ENCODE measurements at regions not wholly inside any gene's neighbourhood (a gene's known extent, or its start where the extent isn't known, plus 50 kb on each side); places are given as distances from the start of the nearest gene placed in this dataset.

GRCh38 chr1:38787041-38787440, 72.5 kb downstream of the RRAGC start:
- Histone ChIP-seq H3K9me3 (ENCODE audit: control insufficient read depth, insufficient read depth, low read depth, low read length) (no peaks in the 10 kb centered on the region), H3K4me1 (ENCODE audit: control insufficient read depth, extremely low read depth, insufficient read depth, low read length) (no peaks in the 10 kb centered on the region), H3K27ac (ENCODE audit: insufficient read depth, low read length) (no peak overlapping the region), H4K20me1 (ENCODE audit: control insufficient read depth, extremely low read depth, insufficient read depth, low read length) (no peaks in the 10 kb centered on the region), H3K9ac (ENCODE audit: insufficient read depth, low read length) (no peak overlapping the region), H3K79me2 (ENCODE audit: control insufficient read depth, insufficient read depth, low read length) (no peaks in the 10 kb centered on the region), H2AFZ (ENCODE audit: low read length) (no peak overlapping the region), H3K4me2 (ENCODE audit: extremely low read depth, insufficient read depth, low read length) (no peak overlapping the region), H3K27me3 (ENCODE audit: control insufficient read depth, insufficient read depth, low read length) (peaks cover 16% of the 10 kb centered on the region), H3K36me3 (ENCODE audit: control insufficient read depth, insufficient read depth, low read length) (no peaks in the 10 kb centered on the region), H3K4me3 (replicated peaks in 1 of 4; ENCODE audit: control extremely low read depth in 1 of 4, insufficient read depth in 1 of 4, low read depth in 3 of 4, low read length in 4 of 4) (no peak overlapping the region)
- DNase-seq (ENCODE audit: low read depth in 2 of 2) = no peak
- TF ChIP-seq EZH2 (IDR thresholded peaks at IDR 0.05; ENCODE audit: low read length, missing control alignments) = no peak
- no peak for TF ChIP-seq CTCF (conservative IDR thresholded peaks at IDR 0.05 in 1 of 2, IDR thresholded peaks at IDR 0.05 in 1 of 2; ENCODE audit: low read depth in 1 of 2, low read length in 2 of 2)

GRCh38 chr1:38786040-38786436, 73.5 kb downstream of the RRAGC start:
- no peak overlapping the region for H3K9ac ChIP-seq (ENCODE audit: insufficient read depth, low read length)
- no peak overlapping the region for H3K4me2 ChIP-seq (ENCODE audit: extremely low read depth, insufficient read depth, low read length)
- H3K79me2 ChIP-seq (ENCODE audit: control insufficient read depth, insufficient read depth, low read length) = no peaks in the 10 kb centered on the region
- no peak overlapping the region for H3K4me3 ChIP-seq (replicated peaks in 1 of 4; ENCODE audit: control extremely low read depth in 1 of 4, insufficient read depth in 1 of 4, low read depth in 3 of 4, low read length in 4 of 4)
- H3K36me3 ChIP-seq (ENCODE audit: control insufficient read depth, insufficient read depth, low read length) = no peaks in the 10 kb centered on the region
- no peaks in the 10 kb centered on the region for H3K9me3 ChIP-seq (ENCODE audit: control insufficient read depth, insufficient read depth, low read depth, low read length)
- DNase-seq (ENCODE audit: low read depth in 2 of 2) = no peak
- H4K20me1 ChIP-seq (ENCODE audit: control insufficient read depth, extremely low read depth, insufficient read depth, low read length) = no peaks in the 10 kb centered on the region
- H2AFZ ChIP-seq (ENCODE audit: low read length) = no peak overlapping the region
- H3K27me3 ChIP-seq (ENCODE audit: control insufficient read depth, insufficient read depth, low read length) = peaks cover 18% of the 10 kb centered on the region
- no peak overlapping the region for H3K27ac ChIP-seq (ENCODE audit: insufficient read depth, low read length)
- H3K4me1 ChIP-seq (ENCODE audit: control insufficient read depth, extremely low read depth, insufficient read depth, low read length) = no peaks in the 10 kb centered on the region
- TF ChIP-seq EZH2 (IDR thresholded peaks at IDR 0.05; ENCODE audit: low read length, missing control alignments) = no peak
- TF ChIP-seq CTCF (conservative IDR thresholded peaks at IDR 0.05 in 1 of 2, IDR thresholded peaks at IDR 0.05 in 1 of 2; ENCODE audit: low read depth in 1 of 2, low read length in 2 of 2) = no peak

- H3K36me3 ChIP-seq (ENCODE audit: control insufficient read depth, insufficient read depth, low read length) = no peaks in the 10 kb centered on the region
- H3K4me3 ChIP-seq (replicated peaks in 1 of 4; ENCODE audit: control extremely low read depth in 1 of 4, insufficient read depth in 1 of 4, low read depth in 3 of 4, low read length in 4 of 4) = no peak overlapping the region
- H2AFZ ChIP-seq (ENCODE audit: low read length) = no peak overlapping the region
- no peak for DNase-seq (ENCODE audit: low read depth in 2 of 2)
- no peaks in the 10 kb centered on the region for H3K9me3 ChIP-seq (ENCODE audit: control insufficient read depth, insufficient read depth, low read depth, low read length)
- no peak overlapping the region for H3K27ac ChIP-seq (ENCODE audit: insufficient read depth, low read length)
- H3K4me2 ChIP-seq (ENCODE audit: extremely low read depth, insufficient read depth, low read length) = no peak overlapping the region
- H4K20me1 ChIP-seq (ENCODE audit: control insufficient read depth, extremely low read depth, insufficient read depth, low read length) = no peaks in the 10 kb centered on the region
- H3K27me3 ChIP-seq (ENCODE audit: control insufficient read depth, insufficient read depth, low read length) = peaks cover 18% of the 10 kb centered on the region
- no peak overlapping the region for H3K9ac ChIP-seq (ENCODE audit: insufficient read depth, low read length)
- TF ChIP-seq EZH2 (IDR thresholded peaks at IDR 0.05; ENCODE audit: low read length, missing control alignments) (no peak), CTCF (conservative IDR thresholded peaks at IDR 0.05 in 1 of 2, IDR thresholded peaks at IDR 0.05 in 1 of 2; ENCODE audit: low read depth in 1 of 2, low read length in 2 of 2) (no peak)
- H3K4me1 ChIP-seq (ENCODE audit: control insufficient read depth, extremely low read depth, insufficient read depth, low read length) = no peaks in the 10 kb centered on the region
- H3K79me2 ChIP-seq (ENCODE audit: control insufficient read depth, insufficient read depth, low read length) = no peaks in the 10 kb centered on the region
These were observed 74.1 kb downstream of the RRAGC start for GRCh38 chr1:38785285-38786039.

All from fibroblast of lung (primary cell).